ENCODE measurements at regions not wholly inside any gene's neighbourhood (a gene's known extent, or its start where the extent isn't known, plus 50 kb on each side); places are given as distances from the start of the nearest gene placed in this dataset.

- intact Hi-C loops (cut with micrococcal nuclease) = no loop called here
- ATAC-seq = no peak
- no peak for DNase-seq
These were observed 219.7 kb upstream of the LRIG1 start for GRCh38 chr3:66720508-66720907.

GRCh38 chr3:66722675-66723074, 221.9 kb upstream of the LRIG1 start:
- DNase-seq (peak; percentile 40), ATAC-seq (peak; percentile 65)
- intact Hi-C loops (cut with micrococcal nuclease) = no loop called here

GRCh38 chr3:66723231-66723630, 222.4 kb upstream of the LRIG1 start:
- ATAC-seq (no peak), DNase-seq (no peak)
- intact Hi-C loops (cut with micrococcal nuclease) = no loop called here

- no peak for ATAC-seq
- DNase-seq = no peak
- intact Hi-C loops (cut with micrococcal nuclease) = no loop called here
These were observed 229.0 kb upstream of the LRIG1 start for GRCh38 chr3:66729687-66730393.

GRCh38 chr3:66738625-66739365, 238.0 kb upstream of the LRIG1 start:
- ATAC-seq (no peak), DNase-seq (no peak)
- intact Hi-C loops (cut with micrococcal nuclease) = no loop called here

- no peak for ATAC-seq
- DNase-seq = no peak
- intact Hi-C loops (cut with micrococcal nuclease) = no loop called here
These were observed 239.4 kb upstream of the LRIG1 start for GRCh38 chr3:66740260-66740659.

- ATAC-seq (no peak), DNase-seq (no peak)
- intact Hi-C loops (cut with micrococcal nuclease) = no loop called here
These were observed 243.7 kb upstream of the LRIG1 start for GRCh38 chr3:66744521-66744920.

- DNase-seq (no peak), ATAC-seq (no peak)
- intact Hi-C loops (cut with micrococcal nuclease) = no loop called here
These were observed 244.2 kb upstream of the LRIG1 start for GRCh38 chr3:66744986-66745385.

- intact Hi-C loops (cut with micrococcal nuclease) = no loop called here
- DNase-seq = no peak
- no peak for ATAC-seq
These were observed 246.4 kb upstream of the LRIG1 start for GRCh38 chr3:66747261-66747660.

- DNase-seq = no peak
- intact Hi-C loops (cut with micrococcal nuclease) = no loop called here
- no peak for ATAC-seq
These were observed 246.9 kb upstream of the LRIG1 start for GRCh38 chr3:66747696-66748095.

GRCh38 chr3:66748175-66748876, 247.5 kb upstream of the LRIG1 start:
- no peak for DNase-seq
- ATAC-seq = no peak
- intact Hi-C loops (cut with micrococcal nuclease) = no loop called here

- DNase-seq (no peak), ATAC-seq (peak; percentile 43)
- intact Hi-C loops (cut with micrococcal nuclease) = no loop called here
These were observed 246.3 kb upstream of the KBTBD8 start for GRCh38 chr3:66751842-66752241.

- DNase-seq = no peak
- intact Hi-C loops (cut with micrococcal nuclease) = no loop called here
- no peak for ATAC-seq
These were observed 244.4 kb upstream of the KBTBD8 start for GRCh38 chr3:66753670-66754069.

- intact Hi-C loops (cut with micrococcal nuclease) = no loop called here
- DNase-seq (no peak), ATAC-seq (no peak)
These were observed 243.5 kb upstream of the KBTBD8 start for GRCh38 chr3:66754613-66755012.

GRCh38 chr3:66755924-66756323, 242.2 kb upstream of the KBTBD8 start:
- intact Hi-C loops (cut with micrococcal nuclease) = no loop called here

GRCh38 chr3:66756468-66757036, 241.6 kb upstream of the KBTBD8 start:
- DNase-seq (no peak), ATAC-seq (no peak)
- intact Hi-C loops (cut with micrococcal nuclease) = no loop called here

More at GRCh38 chr3:66755924-66756323, 242.2 kb upstream of the KBTBD8 start:
- ATAC-seq (no peak), DNase-seq (no peak)

GRCh38 chr3:66761093-66761780, 236.9 kb upstream of the KBTBD8 start:
- DNase-seq (no peak), ATAC-seq (no peak)
- intact Hi-C loops (cut with micrococcal nuclease) = no loop called here

GRCh38 chr3:66762916-66763693, 235.0 kb upstream of the KBTBD8 start:
- DNase-seq = no peak
- intact Hi-C loops (cut with micrococcal nuclease) = no loop called here
- ATAC-seq = peak; percentile 58

- ATAC-seq = no peak
- intact Hi-C loops (cut with micrococcal nuclease) = no loop called here
- no peak for DNase-seq
These were observed 220.0 kb upstream of the KBTBD8 start for GRCh38 chr3:66778107-66778506.
